Activated CD4-positive, alpha-beta T cell treated with anti-CD3 and anti-CD28 coated beads, Interleukin-10, Interleukin-2, amounts not matched to agents 100 ng/mL and 50 ng/mL, durations not matched to agents 16 hours and 8 hours (primary cell): ENCODE measurements at regions not wholly inside any gene's neighbourhood (a gene's known extent, or its start where the extent isn't known, plus 50 kb on each side); places are given as distances from the start of the nearest gene placed in this dataset.

Experiments
- DNase-seq: peaks from one replicate; pipeline ENCODE4 v3.0.0-alpha.2; 2020

- DNase-seq: no peak
These were observed 466.1 kb downstream of the C4orf33 start for GRCh38 chr4:129561886-129562671.

GRCh38 chr4:129565214-129565613 is 469.3 kb downstream of the C4orf33 start:
- DNase-seq: no peak

GRCh38 chr4:129570326-129570725 is 474.4 kb downstream of the C4orf33 start:
- DNase-seq: no peak

DNA sequence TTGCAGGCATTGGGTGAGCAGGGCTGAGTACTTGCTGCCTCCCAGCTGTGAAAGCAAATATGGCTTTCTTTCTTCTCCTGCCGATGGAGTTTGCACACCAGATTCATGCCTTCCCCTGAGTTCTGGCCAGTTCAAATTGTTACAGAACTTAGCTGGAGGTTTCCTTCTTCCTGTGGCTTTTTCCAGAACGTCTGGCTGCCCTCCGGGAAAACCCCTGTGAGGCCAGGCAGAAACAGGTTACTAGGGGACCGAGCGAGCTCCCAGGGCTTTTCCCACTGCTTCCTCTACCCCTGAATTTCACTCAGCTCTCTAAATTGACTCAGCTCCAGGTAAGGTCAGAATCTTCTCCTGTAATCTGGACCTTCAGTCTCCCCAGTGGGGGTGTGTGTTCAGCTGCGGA is 482.4 kb downstream of the C4orf33 start:
- no peak for DNase-seq

- DNase-seq: no peak
These were observed 485.4 kb downstream of the C4orf33 start for GRCh38 chr4:129581305-129581704.

DNA sequence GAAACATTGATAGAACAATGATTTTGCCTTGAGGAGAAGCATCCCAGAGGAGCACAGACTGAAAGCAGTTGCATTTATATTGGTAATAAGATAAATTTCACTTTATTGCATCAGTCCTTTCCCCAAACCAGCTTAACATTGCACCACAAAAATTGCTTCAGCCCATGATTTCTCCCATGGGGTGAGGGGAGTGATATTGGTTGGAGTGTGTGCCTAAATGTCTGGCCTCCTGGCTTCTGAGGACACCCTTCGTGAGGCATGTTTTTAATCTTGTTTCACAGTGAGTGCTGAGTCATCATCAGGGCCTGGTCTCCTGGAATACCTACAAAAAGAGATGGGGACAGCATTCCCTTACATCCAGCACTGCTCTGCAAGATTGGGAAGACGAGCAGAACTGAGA is 487.9 kb downstream of the C4orf33 start:
- DNase-seq: no peak

GRCh38 chr4:129598582-129598981 is 502.6 kb downstream of the C4orf33 start:
- no peak for DNase-seq

DNA sequence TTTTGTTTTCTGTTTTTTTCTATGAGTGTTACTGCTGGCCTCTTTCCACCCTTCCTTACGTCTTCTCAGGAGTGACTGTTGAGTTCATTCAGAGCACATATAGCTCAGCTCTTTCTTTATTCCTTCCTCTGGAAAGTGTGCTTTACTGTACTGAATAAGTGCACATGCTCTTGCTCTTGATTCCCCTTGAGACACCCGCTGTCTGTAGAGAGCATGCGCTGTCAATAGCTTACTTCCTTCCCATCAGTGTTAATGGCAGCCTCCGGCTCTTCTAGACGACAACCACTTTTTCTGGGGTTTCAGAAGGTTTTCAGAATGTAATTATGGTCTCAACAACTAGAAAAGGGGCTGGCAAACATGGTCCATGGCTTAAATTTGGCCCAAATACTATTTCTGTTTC is 504.9 kb downstream of the C4orf33 start:
- DNase-seq: no peak

- DNase-seq: no peak
These were observed 506.5 kb downstream of the C4orf33 start for GRCh38 chr4:129602447-129602846.

- DNase-seq: no peak
These were observed 507.4 kb downstream of the C4orf33 start for GRCh38 chr4:129603241-129603931.

GRCh38 chr4:129604632-129605255 is 508.8 kb downstream of the C4orf33 start:
- no peak for DNase-seq

DNA sequence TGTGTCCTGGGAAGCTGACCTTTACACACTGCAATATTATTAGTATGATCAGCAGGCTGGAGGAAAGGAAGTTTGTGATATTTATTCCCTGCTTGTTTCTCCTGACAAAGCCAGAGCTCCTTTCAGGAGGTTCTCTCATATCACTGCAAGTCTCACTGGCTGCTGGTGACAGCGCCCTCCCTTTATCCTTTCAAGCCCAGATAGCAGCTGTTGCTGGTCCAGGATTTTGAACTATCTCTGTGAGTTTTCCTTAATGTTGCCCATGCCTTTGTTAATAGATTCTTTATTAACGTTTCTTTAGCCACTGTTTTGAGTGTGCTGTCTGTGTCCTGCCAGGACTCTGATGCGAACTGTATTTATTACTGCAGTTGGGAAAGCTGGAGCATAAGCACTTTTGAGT is 518.7 kb downstream of the C4orf33 start:
- DNase-seq: no peak

DNA sequence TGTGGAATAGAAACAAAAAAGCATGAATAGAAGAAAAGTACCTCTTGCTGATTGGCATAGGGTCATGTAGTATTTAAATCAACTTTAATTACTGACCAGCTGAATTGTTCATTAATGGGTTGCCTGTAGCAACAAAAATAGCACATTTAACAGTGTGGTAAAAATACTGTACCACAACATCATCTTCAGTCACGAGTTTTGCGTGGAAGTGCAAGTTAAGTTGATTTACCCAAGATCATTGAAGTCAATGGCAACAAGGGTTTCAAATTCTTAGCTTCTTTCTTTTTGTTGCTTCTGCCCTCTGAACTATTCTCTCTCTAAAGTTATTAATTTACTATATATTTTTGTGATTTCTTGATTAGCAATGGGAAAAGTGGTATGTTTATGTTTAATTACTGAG is 526.6 kb downstream of the C4orf33 start:
- no peak for DNase-seq

DNA sequence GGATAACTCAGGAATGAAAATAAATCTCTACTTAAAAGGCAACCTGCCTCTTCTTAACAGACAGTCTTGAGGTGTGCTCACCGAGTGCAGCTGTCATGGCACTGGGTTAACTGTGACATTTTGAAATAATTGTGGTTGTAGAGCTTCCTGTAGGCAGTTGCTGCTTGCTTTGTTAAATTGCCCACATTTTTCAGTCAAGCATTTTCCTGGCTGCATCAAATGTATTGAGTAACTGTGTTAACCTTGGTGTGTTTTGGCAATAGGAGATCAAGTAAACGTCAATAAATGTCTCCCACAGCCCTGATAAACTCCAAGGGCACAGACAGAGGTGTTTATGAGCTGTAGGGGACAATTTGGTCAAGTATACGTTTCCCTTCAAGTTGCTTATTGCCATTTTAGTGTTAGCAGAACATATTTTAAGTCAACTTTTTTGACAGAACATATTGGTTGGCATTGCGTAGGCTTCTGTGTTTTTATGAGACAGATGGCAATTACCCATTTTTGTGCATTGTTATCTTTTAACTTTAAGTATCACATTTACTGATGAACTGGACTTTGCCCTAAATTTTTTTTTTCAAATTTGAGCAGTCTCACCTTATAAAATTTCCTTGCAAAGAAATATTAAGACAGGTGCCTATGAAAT is 527.4 kb downstream of the C4orf33 start:
- peak; percentile 1 for DNase-seq

DNA sequence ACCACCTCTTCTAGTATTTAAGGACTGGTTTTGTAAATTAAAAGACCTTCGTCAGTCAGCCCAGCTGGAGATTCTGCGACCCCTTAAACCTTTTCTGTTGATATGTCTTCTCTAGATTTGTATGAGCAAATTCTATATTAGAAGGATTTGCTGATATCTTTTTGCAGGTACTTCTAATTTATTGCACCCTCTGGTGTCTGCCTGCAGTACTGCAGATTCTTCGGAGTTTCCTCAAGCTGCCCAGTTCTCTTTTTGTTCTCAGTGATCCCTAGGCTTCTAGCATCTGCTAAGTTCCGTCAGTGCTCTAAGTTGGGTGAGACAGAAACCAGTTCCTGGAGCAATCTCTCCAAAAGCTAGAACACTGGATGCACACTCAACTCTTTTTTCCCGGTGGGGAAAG is 545.2 kb downstream of the C4orf33 start:
- peak; percentile 47 for DNase-seq

DNA sequence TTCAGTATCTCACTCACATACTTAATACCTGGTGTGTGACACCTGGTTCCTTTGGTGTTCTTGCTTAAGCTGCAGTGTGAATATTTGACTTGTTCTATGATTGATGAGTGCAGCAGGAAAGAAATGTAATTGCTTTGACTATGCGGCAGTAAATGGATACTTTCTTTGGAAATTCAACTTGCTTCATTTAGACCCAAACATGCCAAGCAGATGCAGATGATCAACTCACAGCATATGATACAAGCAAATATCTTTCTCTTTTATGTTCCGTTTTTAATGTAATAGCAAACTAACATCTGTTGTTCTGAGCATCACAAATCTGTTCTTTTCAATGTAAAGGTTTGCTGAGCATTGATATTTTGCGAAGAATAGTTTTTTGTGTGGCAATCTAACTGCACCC is 549.5 kb downstream of the C4orf33 start:
- no peak for DNase-seq

GRCh38 chr4:129668092-129668491 is 572.1 kb downstream of the C4orf33 start:
- no peak for DNase-seq

DNA sequence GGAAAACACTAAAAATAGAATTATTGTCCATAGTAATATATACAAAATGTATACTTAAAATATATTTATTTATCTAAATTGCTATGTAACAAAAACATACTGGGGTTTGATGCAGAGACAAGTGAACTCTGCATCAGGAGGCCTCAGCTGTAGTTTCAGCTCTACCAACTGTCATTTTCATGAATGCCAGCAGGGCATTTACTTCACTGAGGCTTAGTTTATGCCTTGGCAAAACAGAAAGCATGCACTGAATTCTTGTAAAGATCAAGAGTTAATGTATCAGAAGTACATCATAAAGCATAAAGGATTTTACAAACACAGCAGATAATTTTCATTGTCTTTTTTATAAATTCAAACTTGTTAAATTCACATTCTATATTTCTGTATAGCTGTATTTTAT is 577.0 kb downstream of the C4orf33 start:
- DNase-seq: no peak

GRCh38 chr4:129675036-129675435 is 579.1 kb downstream of the C4orf33 start:
- DNase-seq: no peak

- DNase-seq: no peak
These were observed 581.0 kb downstream of the C4orf33 start for GRCh38 chr4:129676934-129677333.

- DNase-seq: no peak
These were observed 586.6 kb downstream of the C4orf33 start for GRCh38 chr4:129682586-129682985.

DNA sequence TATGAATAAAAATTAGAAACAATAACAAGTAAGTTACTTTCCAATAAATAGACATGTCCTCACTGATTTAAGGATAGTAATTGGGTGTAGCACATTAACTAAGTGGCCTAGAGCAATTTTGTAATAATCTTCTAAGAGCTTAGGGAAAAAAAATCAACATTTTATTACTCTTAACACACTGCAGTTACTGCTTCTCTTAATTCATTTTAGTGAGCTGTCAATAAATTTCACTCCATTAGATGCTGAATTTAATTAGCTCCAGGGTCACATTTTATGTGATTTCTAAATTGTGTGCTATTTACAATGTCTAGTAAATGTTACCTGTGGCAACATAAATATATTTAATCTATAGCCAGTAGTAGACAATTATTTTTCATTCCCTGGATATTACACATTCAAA is 612.0 kb downstream of the C4orf33 start:
- no peak for DNase-seq

GRCh38 chr4:129708784-129709183 is 612.8 kb downstream of the C4orf33 start:
- no peak for DNase-seq

- no peak for DNase-seq
These were observed 642.2 kb downstream of the C4orf33 start for GRCh38 chr4:129738175-129738574.
